NCI-H748 treated with DMSO at 0.1 percent for 48 hours (cell line): ENCODE measurements at regions not wholly inside any gene's neighbourhood (a gene's known extent, or its start where the extent isn't known, plus 50 kb on each side); places are given as distances from the start of the nearest gene placed in this dataset.

ENCODE experiments used
- DNase-seq: peaks from one replicate; lab custom pipeline; 2025; lab: John Stamatoyannopoulos, UW

DNA sequence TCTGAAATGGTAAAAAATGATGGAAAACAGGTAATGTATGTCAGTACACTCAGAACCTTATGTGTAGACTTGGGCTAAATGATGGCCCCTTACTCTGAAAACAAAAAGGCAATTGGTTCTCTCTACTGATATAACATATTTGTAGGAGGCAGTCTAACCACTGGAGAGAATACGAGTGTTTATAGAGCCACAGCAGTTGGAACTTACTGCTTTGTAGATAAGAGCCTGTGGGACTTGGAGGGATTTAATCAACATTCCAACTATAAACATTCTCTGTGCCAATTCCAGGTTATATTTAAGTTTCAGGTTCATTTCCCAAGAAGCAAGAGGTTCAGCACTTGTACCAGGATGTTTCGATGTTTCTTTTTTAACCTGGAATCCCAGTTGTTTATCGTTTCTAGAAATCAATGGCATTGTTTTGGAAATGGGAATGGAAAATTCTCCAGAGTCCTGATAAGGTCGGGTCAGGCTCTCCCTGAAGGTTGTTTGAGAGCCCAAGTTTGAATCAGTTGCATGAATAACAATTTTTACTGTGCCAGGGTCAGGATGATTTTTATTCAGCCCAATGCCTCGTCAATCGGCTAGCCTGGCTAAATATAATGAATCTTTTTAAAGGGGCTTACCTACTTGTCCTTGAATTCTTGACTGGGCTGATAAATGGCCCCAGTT is 278.4 kb upstream of the FAM98A start:
- no peak for DNase-seq

DNA sequence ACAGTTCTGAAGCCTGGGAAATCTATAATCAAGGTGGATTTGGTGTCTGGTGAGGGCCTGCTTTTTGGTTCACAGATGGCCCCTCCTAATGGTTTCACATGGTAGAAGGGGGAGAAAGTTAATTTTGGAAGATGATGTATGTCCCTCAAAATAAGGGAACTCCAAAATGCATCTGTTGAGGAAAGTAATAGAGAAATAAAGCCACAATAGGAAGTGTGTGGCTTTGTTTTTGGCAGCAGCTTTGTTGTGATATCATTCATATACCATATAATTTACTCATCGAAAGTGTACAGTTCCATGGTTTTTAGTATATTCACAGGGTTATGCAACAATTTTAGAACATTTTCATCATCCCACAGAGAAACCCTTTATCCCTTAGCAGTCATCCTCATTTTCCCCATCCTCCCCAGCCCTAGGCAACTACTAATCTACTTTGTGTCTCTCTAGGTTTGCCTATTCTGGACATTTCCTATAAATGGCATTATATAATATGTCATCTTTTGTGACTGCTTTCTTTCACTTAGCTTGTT is 274.0 kb upstream of the FAM98A start:
- DNase-seq, result no peak

DNA sequence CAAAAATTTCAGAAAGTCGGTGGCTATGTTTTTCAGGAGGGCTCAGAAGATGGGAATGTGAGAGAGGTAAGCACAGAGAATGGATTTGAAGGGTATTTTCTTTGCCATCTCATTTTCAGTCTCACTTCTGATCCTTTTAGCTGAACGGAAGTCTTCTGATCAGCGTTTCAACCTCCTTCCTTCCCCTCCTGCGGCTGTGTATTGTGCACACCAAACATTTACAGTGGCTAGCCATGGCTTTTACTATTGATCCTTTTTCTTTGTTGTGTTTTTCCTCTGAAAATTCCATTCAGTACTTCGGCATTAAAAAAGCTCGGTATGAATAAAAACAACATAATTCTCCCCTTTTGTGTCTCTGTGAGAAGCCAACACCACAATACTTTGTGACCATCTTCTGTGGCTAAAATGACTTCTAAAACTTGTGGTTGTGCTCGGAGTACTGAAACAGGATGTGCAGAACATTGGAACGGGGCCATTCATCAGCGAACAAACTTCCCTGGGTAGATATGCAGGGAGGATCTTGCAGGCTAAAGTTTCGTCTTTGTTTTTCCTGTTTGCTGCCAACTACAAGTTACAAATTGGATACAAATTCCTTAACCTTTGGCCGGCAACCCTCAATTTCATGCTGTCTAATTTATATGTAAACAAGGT is 260.8 kb upstream of the FAM98A start:
- DNase-seq, result no peak

DNA sequence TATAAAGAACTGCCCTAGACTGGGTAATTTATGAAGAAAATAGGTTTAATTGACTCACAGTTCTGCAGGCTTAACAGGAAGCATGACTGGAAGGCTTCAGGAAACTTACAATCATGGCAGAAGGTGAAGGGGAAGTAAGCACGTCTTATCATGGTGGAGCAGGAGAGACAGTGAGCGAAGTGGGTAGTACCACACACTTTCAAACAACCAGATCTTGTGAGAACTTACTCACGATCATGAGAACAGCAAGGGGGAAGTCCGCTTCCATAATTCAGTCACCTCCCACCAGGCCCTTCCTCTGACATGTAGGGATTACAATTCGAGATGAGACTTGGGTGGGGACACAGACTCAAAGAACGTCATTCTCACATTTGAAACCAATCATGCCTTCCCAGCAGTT is 260.1 kb upstream of the FAM98A start:
- no peak for DNase-seq

DNA sequence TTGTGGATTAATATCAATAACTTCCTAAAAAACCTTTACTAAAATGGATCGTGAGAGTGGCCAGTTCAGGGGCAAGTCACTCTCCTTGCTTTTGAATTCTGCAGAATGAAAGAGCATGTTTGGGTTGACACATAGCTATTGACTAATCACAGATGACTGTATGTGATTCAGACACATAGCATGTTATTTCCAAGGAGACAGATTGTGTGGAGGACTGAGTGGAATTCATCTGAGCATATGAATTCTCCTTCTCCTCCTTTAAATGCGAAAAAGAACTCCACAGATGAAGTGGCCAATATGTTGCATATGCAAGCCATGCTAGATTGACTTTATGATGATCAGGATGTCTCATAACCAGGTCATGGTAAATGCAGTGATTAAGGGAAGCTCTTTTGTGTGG is 249.4 kb upstream of the FAM98A start:
- no peak for DNase-seq

DNA sequence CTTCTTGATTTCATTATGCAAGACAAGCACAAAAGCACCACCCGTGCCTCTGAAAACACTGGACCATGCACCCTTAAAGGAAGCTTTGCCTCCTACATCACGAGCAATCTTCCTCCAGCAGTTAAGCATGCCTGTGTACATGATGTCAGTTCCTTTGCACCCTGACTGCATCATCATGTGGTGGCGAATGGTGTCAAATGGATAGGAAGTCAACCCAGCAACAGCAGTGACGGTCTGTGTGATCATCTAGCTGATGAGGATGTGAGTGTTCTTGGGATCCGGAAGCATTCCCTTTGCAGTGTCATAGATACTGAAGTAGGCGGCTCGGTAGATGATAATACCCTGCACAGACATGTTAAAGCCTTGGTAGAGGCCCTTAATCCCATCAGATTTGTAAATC is 240.7 kb upstream of the FAM98A start:
- no peak for DNase-seq

DNA sequence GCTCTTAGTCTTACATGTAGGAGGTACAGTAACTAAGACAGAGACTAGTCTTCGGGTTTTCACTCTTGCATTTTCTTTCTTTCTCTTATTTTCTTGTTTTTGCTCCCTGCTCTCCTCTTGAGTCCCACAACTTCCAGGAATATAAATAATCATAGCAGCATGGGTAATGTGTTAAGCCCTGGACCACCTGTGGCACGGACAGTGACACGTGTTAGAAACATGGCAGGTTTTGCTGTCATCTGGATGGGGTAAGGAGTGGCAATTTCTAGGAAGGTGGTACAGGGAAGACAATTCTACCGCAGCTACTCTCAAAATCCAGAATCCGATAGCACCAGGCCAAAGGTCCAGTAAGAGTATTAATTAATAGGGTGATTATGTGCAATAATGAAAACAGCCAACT is 237.5 kb upstream of the FAM98A start:
- no peak for DNase-seq

DNA sequence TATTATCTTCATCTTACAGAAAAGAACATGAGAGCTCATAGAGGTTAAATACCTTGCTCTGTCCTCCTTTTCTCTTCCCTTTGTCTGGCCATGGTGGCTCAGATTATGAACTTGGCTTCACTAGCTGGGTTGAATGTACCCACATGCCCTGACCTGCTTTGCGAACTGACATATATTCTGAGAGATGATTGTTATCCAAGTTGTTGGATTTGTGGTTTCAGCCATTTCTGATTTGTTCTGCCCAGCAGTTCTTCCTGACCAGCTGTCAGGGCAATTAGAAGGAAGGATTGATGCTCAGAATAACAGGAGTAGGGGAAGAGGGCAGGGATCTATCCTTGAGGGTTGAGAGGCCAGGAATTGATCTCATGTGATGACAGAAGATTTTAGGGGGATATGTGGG is 236.8 kb upstream of the FAM98A start:
- DNase-seq, result no peak

DNA sequence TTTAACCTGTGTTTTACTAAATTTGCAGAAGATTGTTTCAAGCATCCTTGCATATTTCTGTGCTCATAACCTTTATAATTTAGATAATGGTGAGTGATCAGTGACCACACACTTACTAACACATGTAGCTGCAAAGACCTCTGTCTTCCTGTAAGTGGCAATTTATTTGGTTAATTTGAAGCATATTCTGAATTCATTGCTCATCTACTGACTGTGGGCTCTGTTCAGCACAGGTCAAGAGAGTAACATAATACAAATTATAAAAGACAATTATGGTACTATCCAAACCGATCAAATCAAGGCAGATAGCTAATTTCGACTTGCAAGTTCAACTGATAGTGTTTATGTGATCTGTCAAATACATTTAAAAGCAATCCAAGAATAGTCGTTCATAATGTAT is 223.9 kb upstream of the FAM98A start:
- no peak for DNase-seq

DNA sequence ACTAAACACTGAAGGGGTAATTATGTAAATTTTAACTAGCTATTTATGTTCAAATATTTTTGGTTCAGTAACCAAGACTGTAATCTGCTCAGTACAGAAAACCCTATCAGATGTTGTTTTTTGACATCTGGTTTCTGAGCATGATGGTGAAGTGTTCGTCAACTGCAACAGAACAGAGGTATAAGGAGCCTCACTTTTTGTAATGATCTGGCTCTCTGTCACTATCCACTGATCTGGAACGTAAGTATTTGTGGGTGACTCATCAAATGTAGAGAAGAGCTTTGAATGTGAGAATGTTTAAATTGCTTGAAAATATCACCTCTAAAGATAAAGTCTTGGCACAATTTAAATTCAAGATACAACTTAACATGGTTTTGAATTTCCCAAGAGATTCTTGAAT is 213.6 kb upstream of the FAM98A start:
- DNase-seq, result no peak

DNA sequence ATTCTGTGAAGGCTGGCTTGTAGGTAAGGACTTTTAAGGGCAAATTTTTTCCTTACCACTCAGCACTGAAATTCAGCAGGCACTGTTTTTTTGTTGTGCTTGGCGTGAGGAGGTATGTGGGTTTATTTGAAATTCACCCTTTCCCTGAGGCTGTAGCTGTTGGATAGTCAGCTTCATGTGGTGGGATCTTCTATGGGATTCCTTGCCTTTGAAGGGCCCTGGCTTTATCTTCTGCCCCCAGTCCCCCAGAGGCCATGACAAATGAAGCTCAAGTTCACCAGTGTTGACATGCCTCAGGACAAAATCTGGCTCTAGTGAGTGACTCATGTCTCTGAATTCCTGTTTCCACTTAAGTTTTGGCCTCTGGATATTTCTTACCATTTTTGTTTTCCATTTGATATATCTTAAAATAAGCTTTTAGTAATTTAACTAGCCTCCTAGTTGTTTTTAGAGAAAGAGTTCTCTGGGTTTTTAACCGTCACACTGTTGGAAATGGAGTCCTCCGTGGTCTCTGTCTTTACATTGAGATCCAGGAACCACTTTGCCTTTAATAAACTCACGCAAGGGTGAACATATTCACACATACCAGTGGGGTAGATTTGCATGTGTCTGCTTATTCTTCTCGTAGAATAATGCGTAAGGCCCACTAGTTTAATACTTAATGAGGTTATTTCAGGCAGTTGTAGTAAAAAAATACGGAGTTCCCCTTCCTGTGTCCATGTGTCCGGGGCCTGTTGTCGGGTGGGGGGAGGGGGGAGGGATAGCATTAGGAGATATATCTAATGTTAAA is 211.1 kb upstream of the FAM98A start:
- DNase-seq, result no peak

DNA sequence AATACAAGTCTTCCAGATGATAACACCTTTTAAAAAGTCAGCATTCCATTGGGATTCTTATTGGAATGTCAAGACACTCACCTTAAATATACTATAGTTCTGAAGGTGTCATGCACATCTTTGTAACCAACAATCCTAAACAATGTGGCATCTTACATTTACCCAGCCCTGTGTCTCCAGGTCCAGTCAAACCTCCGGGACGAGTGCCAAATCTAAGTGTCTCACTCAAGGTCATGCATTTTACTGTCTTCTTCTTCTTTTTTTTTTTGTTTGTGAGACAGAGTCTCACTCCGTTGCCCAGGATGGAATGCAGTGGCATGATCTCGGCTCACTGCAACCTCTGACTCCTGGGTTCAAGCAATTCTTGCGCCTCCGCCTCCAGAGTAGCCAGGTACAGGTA is 206.9 kb upstream of the FAM98A start:
- no peak for DNase-seq

DNA sequence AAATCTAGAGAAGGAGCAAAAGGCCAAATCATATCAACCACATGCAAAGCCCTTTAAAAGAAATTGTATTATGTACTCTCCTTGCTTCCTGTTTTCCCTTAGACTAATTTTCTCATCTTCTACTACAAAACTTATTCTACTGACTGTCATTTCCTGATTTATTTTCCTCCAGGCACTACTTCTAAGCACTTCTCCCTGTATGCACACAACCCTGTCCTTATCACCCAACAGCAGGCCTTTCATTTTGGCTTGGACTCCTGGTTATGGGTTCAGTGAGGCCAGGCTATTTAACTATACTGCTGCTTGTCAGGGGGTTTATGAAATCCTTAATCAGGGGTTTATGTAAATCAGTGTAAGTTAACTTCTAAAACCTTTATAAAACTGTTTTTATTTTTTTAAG is 205.1 kb upstream of the FAM98A start:
- no peak for DNase-seq

DNA sequence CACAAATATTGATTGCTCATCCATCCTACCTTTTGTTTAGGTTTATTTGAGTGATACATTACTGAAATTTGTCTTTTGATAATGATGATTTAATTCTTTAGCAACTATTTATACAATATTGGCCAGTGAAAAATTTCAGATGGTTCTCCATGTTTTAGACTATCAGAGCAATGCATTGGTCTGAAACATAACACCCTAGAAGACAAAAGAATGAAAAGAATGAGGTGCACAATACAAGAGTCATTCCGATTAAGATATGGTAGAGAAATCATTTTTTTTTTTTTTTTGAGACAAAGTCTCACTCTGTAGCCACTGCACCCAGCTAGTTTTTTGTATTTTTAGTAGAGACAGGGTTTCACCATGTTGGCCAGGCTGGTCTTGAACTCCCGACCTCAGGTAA is 197.4 kb upstream of the FAM98A start:
- DNase-seq, result no peak

DNA sequence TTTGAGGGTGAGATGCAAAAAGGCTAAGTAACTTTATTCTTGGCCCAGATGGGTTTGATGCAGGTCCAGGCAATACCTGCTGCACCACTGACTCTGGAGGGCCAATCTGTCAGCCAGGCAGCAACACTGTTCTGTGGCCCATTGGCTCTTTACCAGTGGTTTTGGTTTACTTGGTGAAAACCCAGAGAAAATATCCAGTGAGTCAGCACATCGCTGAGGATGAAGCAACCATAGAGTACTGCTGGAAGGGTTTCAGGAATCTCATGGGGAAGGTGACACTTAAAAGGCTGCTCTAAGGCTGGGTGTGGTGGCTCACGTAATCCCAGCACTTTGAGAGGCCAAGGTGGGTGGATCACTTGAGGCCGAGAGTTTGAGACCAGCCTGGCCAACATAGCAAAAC is 192.5 kb upstream of the FAM98A start:
- DNase-seq, result no peak

DNA sequence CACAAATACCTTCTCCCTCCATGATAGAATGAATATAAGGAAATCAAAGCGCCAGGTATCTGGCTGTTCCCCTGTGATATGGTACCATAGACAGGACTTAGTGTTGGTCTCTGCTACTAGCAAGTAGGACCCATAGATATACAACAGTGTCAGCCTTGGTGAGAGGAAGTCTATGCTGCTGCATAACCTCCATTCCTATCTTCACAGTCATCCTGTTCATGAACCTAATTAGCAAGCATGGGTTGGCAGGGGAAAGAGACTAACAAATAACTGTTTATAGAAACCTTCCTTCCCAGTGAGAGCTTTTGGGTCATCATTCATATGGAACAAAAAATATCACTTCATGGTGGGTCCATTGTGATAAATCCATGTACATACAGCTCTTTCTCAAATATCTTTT is 188.9 kb upstream of the FAM98A start:
- no peak for DNase-seq

DNA sequence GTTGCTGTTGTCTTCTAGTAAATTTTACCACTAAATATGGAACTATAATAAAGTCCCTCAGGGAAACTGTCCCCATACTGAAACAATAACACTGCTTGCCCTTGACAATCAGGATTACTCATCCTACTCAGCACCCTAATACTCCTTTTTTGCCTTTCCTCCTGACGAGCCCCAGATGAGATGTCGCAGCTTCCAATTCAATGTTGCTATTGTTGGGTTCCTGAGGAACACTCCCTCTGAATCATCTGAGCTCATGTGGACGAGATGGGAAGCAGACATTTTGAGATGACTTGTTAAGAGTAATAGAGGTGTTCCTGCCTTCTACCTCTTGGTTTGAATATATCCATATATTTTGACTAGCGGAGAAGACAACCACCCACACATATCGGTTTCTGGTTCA is 187.8 kb upstream of the FAM98A start:
- no peak for DNase-seq

DNA sequence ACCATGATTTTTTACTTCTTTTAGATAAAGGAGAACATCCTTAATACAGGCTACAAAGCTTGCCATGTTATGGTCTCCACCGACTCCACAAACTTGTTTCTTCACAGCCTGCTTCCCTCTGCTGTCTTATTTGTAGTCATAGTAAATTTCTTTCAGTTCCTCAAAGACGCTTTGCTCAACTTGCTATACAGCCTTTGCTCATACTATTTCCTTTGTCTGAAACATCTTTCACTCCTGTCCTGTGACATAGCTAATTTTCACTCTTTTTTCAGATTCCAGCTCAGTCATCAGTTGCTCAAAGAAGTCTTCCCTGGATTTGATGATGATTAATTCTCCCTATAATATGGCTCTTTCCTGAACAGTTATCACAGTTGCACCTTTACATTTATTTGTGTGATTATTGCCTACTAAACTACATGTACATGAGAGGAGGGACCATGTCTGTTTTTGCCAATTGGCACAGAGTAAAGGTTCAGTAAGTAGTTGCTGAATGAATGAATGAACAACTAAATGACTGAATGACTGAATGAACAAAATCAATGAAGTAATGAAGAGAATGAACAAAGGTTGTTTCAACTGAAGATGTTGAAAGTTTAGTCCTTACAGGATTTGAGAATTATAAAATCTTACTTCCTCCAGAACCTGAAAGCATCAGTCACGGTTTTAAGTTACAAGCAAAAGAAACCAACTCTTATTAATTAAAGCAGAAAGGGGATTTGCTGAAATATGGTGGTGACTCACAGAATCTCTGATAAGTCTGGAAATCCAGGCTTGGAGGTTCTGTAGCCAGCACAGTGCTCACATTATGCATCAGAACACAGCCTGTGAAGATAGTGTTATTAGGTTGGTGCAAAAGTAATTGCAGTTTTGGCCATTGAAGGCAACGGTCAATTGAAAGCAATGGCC is 186.4 kb upstream of the FAM98A start:
- DNase-seq, result no peak

DNA sequence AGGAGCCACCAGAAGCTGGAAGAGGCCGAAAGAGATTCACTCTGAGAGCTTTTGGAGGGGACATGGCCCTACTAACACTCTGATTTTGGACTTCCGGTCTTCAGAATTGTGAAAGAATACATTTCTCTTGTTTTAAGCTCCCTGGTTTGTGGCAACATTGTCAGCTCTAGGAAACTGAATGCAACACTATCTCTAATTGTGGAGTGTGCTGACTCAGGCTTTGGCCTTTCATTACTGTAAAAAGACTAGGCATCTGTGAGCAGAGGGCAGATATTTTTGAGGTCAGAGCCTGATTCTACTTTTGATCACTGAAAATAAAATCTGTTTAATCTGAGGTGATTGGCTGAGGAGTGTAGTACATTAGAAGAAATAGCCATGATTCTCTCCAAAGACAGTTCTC is 185.4 kb upstream of the FAM98A start:
- DNase-seq, result no peak

DNA sequence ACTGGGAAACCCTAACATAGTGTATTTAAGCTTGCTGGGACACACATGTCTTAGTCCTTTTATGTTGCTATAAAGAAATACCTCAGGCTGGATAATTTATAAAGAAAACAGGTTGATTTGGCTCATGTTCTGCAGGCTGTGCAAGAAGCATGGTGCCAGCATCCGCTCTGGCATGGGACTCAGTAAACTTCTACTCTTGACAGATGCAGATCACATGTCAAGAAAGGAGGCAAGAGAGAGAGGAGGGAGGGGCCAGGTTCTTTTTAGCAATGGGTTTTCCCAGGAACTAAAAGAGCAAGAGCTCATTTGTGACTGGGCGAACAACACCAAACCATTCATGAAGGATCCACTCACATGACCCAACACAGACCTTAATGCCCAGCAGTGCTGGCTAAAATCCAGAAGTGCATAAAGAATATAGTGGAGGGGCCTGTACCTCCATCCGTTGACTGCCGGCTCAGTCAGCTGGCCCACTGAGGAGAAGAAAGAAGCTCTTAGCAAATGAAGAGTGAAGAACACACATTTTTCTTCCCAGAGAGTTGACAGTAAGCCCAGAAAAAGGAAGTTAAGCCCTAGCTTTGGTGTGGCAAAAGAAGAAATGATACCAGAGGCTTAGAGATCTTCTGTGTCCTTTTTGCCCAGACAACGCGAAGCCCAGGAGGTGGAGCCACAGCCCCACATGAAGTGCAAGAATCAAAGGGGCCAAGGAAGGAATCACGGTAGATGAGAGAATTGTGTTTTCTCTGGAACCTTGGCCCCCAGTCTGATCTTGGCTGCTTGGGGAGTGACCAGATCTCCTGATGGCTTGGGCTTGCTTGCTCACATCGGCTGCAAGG is 183.5 kb upstream of the FAM98A start:
- DNase-seq, result no peak

DNA sequence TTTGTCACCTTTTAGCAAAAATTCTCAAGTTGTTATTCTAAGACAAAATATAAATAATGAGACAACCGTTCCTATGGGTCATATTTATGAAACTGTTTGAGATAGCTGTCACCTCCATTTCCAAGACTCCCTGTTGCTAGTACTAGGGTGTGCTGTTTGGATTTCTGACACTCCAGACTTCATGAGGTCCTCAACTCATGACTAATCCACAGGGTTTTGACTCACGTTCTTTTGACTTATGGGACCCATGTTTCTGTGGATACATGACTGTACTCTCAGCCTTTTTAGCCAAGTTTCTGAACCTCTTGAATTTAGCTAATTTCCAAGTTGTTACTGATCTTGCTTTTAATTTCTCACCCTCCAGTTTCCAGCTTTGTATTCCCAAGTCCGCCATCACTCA is 178.7 kb upstream of the FAM98A start:
- no peak for DNase-seq
